ENCODE measurements at regions not wholly inside any gene's neighbourhood (a gene's known extent, or its start where the extent isn't known, plus 50 kb on each side); places are given as distances from the start of the nearest gene placed in this dataset.

DNA sequence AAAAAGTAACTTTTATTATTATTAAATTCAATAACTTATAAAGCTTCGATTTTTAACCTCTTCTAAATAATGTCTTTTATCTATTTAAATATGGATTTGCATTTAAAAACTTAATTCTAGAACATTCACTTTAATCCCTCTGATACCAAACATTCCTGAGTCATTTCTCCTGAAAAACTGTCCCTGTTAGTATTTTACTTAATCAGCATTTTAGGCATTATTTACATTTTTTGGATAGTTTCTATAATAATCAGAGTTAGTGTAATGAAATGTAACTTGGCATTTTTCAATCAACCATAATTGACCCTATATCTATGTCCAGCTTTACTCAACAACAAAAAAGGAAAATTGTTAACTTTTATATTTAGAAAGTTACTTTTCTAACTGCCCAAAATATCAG, 428.1 kb downstream of the PCDH17 start:
- Mint-ChIP-seq H3K36me3 (ENCODE audit: low read depth) (no peaks in the 10 kb centered on the region), H3K27me3 (ENCODE audit: low read depth) (no peaks in the 10 kb centered on the region), H3K4me3 (ENCODE audit: unreplicated experiment) (no peak overlapping the region), H3K9me3 (ENCODE audit: low read depth) (peaks cover under 1% of the 10 kb centered on the region), H3K4me1 (ENCODE audit: low read depth) (no peaks in the 10 kb centered on the region), H3K27ac (ENCODE audit: unreplicated experiment) (no peak overlapping the region)
- TF ChIP-seq, protein P1, sequence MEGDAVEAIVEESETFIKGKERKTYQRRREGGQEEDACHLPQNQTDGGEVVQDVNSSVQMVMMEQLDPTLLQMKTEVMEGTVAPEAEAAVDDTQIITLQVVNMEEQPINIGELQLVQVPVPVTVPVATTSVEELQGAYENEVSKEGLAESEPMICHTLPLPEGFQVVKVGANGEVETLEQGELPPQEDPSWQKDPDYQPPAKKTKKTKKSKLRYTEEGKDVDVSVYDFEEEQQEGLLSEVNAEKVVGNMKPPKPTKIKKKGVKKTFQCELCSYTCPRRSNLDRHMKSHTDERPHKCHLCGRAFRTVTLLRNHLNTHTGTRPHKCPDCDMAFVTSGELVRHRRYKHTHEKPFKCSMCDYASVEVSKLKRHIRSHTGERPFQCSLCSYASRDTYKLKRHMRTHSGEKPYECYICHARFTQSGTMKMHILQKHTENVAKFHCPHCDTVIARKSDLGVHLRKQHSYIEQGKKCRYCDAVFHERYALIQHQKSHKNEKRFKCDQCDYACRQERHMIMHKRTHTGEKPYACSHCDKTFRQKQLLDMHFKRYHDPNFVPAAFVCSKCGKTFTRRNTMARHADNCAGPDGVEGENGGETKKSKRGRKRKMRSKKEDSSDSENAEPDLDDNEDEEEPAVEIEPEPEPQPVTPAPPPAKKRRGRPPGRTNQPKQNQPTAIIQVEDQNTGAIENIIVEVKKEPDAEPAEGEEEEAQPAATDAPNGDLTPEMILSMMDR (IDR thresholded peaks at IDR 0.05), result no peak
- no peak for DNase-seq (ENCODE audit: low spot score)

DNA sequence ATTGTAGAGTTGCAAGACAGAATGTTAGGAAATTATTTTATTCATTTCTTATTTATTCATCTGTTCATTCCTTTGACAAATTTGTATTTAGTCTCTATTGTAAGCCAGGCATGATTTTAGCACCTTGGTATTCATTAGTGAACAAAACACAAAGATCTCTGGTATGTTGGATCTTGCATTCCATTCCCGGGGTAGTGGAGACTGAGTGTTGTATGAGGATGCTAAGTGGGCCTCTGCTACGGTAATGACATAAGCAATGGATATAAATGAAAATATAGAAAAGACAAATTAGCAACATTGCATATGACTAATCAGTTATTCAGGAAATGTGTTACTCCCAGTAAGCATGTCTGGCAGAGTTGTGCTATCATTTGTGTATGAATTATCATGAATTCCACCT, 449.3 kb downstream of the PCDH17 start:
- Mint-ChIP-seq H3K9me3 (ENCODE audit: low read depth) (no peaks in the 10 kb centered on the region), H3K36me3 (ENCODE audit: low read depth) (no peaks in the 10 kb centered on the region), H3K27me3 (ENCODE audit: low read depth) (no peaks in the 10 kb centered on the region), H3K4me1 (ENCODE audit: low read depth) (no peaks in the 10 kb centered on the region), H3K27ac (ENCODE audit: unreplicated experiment) (no peak overlapping the region), H3K4me3 (ENCODE audit: unreplicated experiment) (no peak overlapping the region)
- TF ChIP-seq, protein P1 (IDR thresholded peaks at IDR 0.05), result no peak
- DNase-seq (ENCODE audit: low spot score), result no peak

DNA sequence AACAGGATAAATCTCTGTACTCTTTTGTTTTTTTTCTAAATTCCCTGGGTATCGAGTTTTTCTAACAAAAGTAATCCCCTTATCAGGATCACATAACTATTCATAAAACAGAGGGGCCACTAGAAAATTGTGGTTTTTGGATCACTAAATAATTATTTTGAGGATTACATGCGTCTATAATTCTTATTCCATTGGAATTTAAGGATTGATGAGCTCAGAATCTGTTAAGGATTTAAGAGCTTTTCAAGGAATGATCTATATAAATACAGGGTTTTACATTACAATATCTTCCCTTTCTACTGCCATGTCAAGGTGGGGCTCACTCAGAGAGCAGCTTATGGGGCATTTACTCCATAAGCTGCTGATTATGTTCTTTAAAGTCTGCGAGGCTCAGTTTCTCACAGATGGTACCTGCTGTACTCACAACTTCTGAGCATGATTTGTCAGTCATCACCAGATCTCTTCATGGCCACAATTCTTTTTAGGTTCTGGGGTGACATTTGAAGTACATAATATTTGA, 449.8 kb downstream of the PCDH17 start:
- no peak overlapping the region for H3K4me3 Mint-ChIP-seq (ENCODE audit: unreplicated experiment)
- no peaks in the 10 kb centered on the region for H3K27me3 Mint-ChIP-seq (ENCODE audit: low read depth)
- no peak overlapping the region for H3K27ac Mint-ChIP-seq (ENCODE audit: unreplicated experiment)
- H3K4me1 Mint-ChIP-seq (ENCODE audit: low read depth), result no peaks in the 10 kb centered on the region
- H3K36me3 Mint-ChIP-seq (ENCODE audit: low read depth), result no peaks in the 10 kb centered on the region
- H3K9me3 Mint-ChIP-seq (ENCODE audit: low read depth), result no peaks in the 10 kb centered on the region
- DNase-seq (ENCODE audit: low spot score), result no peak
- TF ChIP-seq, protein P1 (IDR thresholded peaks at IDR 0.05), result no peak

DNA sequence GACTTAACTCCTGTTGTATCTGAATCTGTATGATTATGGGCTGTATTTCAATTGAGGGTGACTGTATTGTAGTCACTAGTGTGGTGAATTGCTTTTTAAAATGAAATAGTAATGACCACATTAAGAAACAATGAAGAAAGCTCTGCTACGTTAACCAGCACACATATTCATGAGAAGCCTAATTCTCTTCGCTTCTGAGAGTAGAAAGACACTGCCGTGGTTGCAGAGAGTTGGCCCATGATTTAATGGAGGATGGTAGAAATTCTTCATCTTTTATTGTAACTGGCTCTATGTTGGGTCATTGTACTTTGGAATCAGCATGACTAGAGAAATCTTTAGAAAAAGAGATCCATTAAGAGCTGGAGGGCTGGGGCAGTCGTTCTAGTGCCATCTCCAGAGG, 451.5 kb downstream of the PCDH17 start:
- TF ChIP-seq, protein P1 (IDR thresholded peaks at IDR 0.05), result no peak
- Mint-ChIP-seq H3K27me3 (ENCODE audit: low read depth) (no peaks in the 10 kb centered on the region), H3K27ac (ENCODE audit: unreplicated experiment) (no peak overlapping the region), H3K36me3 (ENCODE audit: low read depth) (no peaks in the 10 kb centered on the region), H3K4me1 (ENCODE audit: low read depth) (no peaks in the 10 kb centered on the region), H3K9me3 (ENCODE audit: low read depth) (no peaks in the 10 kb centered on the region), H3K4me3 (ENCODE audit: unreplicated experiment) (no peak overlapping the region)
- DNase-seq (ENCODE audit: low spot score), result no peak

GRCh38 chr13:58085274-58085673, 453.7 kb downstream of the PCDH17 start:
- H3K27ac Mint-ChIP-seq (ENCODE audit: unreplicated experiment), result no peak overlapping the region

More at GRCh38 chr13:58085274-58085673, 453.7 kb downstream of the PCDH17 start:
- no peak for DNase-seq (ENCODE audit: low spot score)
- Mint-ChIP-seq H3K27me3 (ENCODE audit: low read depth) (no peaks in the 10 kb centered on the region), H3K36me3 (ENCODE audit: low read depth) (no peaks in the 10 kb centered on the region), H3K9me3 (ENCODE audit: low read depth) (no peaks in the 10 kb centered on the region), H3K4me3 (ENCODE audit: unreplicated experiment) (no peak overlapping the region), H3K4me1 (ENCODE audit: low read depth) (no peaks in the 10 kb centered on the region)
- TF ChIP-seq, protein P1 (IDR thresholded peaks at IDR 0.05), result no peak
